ES-I3 (cell line): ENCODE measurements at regions not wholly inside any gene's neighbourhood (a gene's known extent, or its start where the extent isn't known, plus 50 kb on each side); places are given as distances from the start of the nearest gene placed in this dataset.
"Not testable (repeated sequence)": the region's sequence is repeated elsewhere in the genome, so short reads cannot be mapped to it uniquely, and the experiment has no call there.

Source experiments
- H3K36me3 ChIP-seq: 2 replicates; pipeline ENCODE4 v1.6.1; 2013; ENCODE audit warnings: mild to moderate bottlenecking, low read length, control low read depth, moderate library complexity; ENCODE audit not compliant: insufficient read depth
- H3K4me1 ChIP-seq: 2 replicates; pipeline ENCODE4 v1.6.1; 2013; ENCODE audit warnings: mild to moderate bottlenecking, control low read depth, low read length; ENCODE audit not compliant: insufficient read depth
- H3K9ac ChIP-seq: 2 replicates; pipeline ENCODE4 v1.6.1; 2013; ENCODE audit warnings: low read depth, mild to moderate bottlenecking, low read length, moderate library complexity
- H3K9me3 ChIP-seq: 2 replicates; pipeline ENCODE4 v1.6.1; 2013; ENCODE audit warnings: mild to moderate bottlenecking, low read length, moderate library complexity; ENCODE audit not compliant: control insufficient read depth, insufficient read depth

DNA sequence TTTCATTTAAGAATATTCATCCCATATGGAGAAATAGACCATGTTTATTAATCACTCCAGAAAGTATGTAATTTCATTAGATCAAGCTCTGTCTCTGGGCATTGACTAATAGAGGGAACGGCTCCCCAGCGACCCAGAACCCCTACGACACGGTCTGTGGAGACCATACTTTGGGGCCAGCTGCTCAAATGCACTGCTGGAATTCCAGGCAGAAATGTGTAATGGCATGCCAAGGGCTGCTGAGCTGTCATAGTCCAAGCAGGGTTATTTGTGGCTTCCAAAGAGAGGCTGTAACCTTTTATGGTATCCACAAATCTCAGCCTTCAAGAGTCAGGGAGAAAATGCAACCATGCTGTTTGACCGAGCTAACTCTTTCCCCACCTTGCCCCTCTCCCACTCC, 755.8 kb downstream of the DHX35 start:
- no peaks in the 10 kb centered on the region for H3K4me1 ChIP-seq
- no peak overlapping the region for H3K9ac ChIP-seq
- no peaks in the 10 kb centered on the region for H3K9me3 ChIP-seq
- H3K36me3 ChIP-seq = no peaks in the 10 kb centered on the region

GRCh38 chr20:39716796-39717341, 754.7 kb downstream of the DHX35 start:
- no peaks in the 10 kb centered on the region for H3K4me1 ChIP-seq
- no peaks in the 10 kb centered on the region for H3K36me3 ChIP-seq
- H3K9ac ChIP-seq = no peak overlapping the region
- H3K9me3 ChIP-seq = no peaks in the 10 kb centered on the region

DNA sequence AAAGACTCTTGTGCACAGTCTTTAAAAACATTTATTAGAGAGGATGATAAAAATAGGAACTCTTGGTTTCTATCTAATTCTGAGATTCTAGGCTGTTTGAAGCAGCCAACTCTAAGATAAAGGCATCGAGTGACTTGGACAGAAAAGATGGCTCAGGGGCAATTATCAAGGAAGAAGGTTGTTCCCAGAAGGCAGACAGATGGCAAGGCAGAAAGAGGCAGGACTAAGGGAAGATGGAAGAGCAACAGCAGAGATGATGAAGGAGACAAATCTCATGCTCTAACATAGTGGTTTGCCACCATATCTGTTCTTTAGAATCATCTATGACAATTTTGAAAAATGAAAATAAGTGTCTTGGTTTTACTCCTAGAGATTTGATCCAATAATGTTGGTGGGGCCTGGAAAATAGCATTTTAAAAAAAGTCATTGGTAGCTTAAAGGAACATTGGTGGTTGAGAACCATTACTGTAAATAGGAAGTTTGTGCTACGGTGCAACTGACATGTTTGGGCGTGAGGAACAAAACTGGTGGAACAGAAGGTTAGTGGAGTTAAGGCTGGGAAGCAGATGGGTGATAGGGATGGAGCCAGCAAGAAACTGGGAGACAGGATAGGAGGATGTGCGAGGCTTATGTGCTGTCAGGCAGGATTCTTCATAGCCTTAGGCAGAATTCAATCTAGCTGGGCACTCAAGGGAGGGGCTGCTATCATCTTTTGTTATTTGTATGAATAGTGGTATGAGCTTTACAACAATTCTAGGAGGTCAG, 751.1 kb downstream of the DHX35 start:
- Histone ChIP-seq H3K36me3 (no peaks in the 10 kb centered on the region), H3K9me3 (no peaks in the 10 kb centered on the region), H3K9ac (no peak overlapping the region), H3K4me1 (no peaks in the 10 kb centered on the region)

DNA sequence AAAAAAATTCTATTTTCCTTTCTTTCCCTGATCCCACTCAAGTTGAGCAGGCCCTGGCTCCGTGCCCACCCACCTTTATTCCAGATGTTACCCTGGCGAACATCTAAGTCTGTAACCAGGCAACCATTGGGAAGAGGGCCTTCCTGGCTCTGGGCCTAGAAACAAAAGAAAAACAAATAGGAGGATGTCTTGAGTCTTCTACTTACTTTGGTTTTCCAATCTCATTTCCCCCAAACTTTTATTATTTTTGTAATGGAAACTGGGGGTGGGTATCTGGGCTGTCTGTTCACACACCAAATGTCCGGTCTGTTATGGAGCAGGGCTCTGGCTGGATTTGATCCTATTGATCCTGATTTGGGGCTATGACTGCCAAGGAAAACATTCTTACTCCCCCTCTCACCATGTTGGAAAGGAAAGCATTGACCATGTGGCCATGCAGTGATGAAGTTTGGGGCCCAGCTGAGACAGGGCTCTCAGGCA, 744.1 kb downstream of the DHX35 start:
- Histone ChIP-seq H3K9ac (no peak overlapping the region), H3K36me3 (no peaks in the 10 kb centered on the region), H3K9me3 (no peaks in the 10 kb centered on the region), H3K4me1 (no peaks in the 10 kb centered on the region; the same call in 1 of the 2 replicates)

DNA sequence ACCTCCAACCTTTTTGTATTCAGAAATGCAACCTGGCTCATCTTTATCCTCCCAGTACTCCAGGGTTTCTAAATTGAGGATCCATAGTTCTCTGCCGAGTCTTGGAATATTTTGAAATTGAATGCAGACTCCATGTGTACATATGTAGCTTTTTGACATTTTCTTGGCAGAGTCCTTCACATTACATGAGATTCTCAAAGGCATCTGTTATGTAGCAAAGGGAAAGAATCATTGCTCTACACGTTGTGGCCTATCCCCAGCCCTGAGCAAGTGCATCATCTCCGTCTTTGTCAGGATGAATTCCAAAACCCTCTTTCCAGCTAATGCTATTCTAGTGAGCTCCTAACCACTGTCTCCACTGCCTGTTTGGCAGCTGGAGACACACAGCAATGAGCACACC, 742.9 kb downstream of the DHX35 start:
- Histone ChIP-seq H3K4me1 (no peaks in the 10 kb centered on the region; the same call in 1 of the 2 replicates), H3K9me3 (no peaks in the 10 kb centered on the region), H3K9ac (no peak overlapping the region), H3K36me3 (no peaks in the 10 kb centered on the region)

- not testable (repeated sequence) for H3K9ac ChIP-seq, H3K36me3 ChIP-seq, H3K4me1 ChIP-seq, H3K9me3 ChIP-seq
Observed at GRCh38 chr20:39703357-39703756, 741.2 kb downstream of the DHX35 start.

DNA sequence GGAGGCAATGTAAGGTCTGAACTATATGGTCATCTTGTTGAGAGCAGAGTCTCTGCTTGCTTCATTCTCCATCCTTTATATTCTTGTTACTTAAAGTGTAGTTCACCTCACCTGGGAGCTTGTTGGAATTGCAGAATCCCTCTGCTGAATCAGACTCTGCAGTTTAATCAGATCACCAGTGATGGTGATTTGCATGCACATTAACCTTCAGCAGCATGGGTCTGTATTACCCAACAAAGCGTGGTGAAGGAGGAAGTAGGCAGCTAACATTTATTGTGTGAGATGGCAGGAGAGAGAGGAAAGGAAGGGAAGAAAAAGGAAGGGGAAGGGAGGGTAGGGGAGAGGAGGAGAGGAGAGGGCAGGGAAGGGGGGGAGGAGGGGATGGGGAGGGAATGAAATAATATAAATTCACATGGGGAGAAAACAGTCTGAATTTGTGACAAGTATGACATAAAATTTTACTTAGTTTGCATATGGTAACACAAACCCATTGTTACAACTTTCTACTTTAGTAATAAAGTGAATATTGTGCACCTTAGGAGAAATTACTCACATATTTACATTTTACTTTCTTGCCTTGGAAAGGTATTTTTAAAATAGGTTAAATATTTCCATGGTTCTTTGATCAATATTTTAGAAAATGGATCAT, 740.7 kb downstream of the DHX35 start:
- Histone ChIP-seq H3K9me3 (no peaks in the 10 kb centered on the region), H3K36me3 (no peaks in the 10 kb centered on the region), H3K9ac (no peak overlapping the region), H3K4me1 (no peaks in the 10 kb centered on the region; the same call in 1 of the 2 replicates)

GRCh38 chr20:39700528-39700927, 738.4 kb downstream of the DHX35 start:
- Histone ChIP-seq H3K9me3 (no peaks in the 10 kb centered on the region), H3K4me1 (no peaks in the 10 kb centered on the region; the same call in 1 of the 2 replicates), H3K36me3 (no peaks in the 10 kb centered on the region), H3K9ac (no peak overlapping the region)

DNA sequence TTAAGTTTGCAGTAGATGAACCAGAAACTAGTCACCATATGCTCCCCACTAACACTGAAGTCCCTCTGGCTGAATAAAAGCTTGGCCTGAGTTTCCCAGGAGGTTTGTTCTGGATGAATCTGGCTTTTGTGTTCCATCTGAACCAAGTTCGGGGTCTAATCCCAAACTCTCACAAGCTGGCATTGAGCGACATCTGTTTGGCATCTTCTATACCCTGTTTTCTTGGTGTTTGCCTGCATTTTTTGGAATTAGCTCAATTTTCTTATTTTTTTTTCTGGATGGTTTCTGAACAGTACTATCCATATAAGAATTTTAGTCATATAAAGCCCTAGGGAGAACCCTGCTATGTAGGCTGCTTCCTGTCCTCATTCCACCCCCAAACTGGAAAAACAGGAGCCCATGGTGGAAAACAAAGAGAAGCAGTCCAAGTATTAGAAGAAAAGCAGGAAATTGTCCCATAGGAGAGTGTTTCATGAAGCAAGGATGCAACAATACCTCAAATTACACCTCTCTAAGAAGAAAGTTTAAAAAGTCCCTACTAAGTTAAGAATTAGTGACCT, 737.1 kb downstream of the DHX35 start:
- H3K36me3 ChIP-seq = no peaks in the 10 kb centered on the region
- no peaks in the 10 kb centered on the region for H3K9me3 ChIP-seq
- no peaks in the 10 kb centered on the region; the same call in 1 of the 2 replicates for H3K4me1 ChIP-seq
- H3K9ac ChIP-seq = no peak overlapping the region

GRCh38 chr20:39698752-39699151, 736.6 kb downstream of the DHX35 start:
- no peaks in the 10 kb centered on the region for H3K36me3 ChIP-seq
- no peaks in the 10 kb centered on the region for H3K9me3 ChIP-seq
- H3K9ac ChIP-seq = no peak overlapping the region
- H3K4me1 ChIP-seq = no peaks in the 10 kb centered on the region; the same call in 1 of the 2 replicates

DNA sequence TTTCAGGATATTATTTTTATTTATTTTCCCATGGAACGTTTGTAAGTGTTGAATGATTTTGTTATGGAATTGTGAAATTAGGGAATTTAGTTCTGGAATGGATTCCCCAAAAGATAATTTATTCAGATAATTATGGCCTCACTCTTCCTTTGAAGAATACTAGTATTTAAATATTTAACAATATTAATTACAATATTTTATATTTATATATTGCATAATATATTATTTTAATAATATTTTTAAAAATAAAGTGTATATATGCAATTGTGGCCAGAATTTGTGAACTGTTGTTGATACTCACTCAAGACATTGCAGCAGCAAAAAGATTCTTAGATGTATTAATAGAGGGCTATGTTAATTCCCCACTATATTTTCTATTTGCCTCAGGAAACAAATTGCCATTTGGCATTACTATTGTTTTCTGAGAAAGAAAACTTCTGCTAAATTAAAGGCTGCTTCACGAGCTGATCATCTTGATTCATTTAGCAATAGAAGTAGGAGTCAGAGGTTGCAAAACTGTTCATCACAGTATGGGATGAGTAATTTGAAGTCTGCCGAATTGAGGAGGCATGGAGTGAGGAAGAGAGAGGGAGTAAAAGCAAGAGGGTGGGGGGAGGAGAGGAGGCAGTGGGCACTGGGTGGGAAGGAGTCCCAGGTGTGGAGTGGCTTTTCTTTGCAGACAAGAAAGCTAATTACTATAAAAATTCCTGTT, 729.2 kb downstream of the DHX35 start:
- Histone ChIP-seq H3K9me3 (no peaks in the 10 kb centered on the region), H3K9ac (no peak overlapping the region), H3K4me1 (no peaks in the 10 kb centered on the region), H3K36me3 (no peaks in the 10 kb centered on the region)

GRCh38 chr20:39676857-39677391, 714.8 kb downstream of the DHX35 start:
- H3K36me3 ChIP-seq = no peaks in the 10 kb centered on the region
- no peaks in the 10 kb centered on the region for H3K9me3 ChIP-seq
- H3K9ac ChIP-seq = no peak overlapping the region
- peaks cover 7% of the 10 kb centered on the region; the same call in 1 of the 2 replicates for H3K4me1 ChIP-seq

- no peaks in the 10 kb centered on the region for H3K9me3 ChIP-seq
- H3K9ac ChIP-seq = no peak overlapping the region
- peaks cover 7% of the 10 kb centered on the region; the same call in 1 of the 2 replicates for H3K4me1 ChIP-seq
- no peaks in the 10 kb centered on the region for H3K36me3 ChIP-seq
Observed at GRCh38 chr20:39676241-39676640, 714.1 kb downstream of the DHX35 start.

- Histone ChIP-seq H3K9me3 (no peaks in the 10 kb centered on the region), H3K4me1 (peaks cover 7% of the 10 kb centered on the region; the same call in 1 of the 2 replicates), H3K9ac (no peak overlapping the region), H3K36me3 (no peaks in the 10 kb centered on the region)
Observed at GRCh38 chr20:39674842-39675241, 712.7 kb downstream of the DHX35 start.
